ENCODE measurements at regions not wholly inside any gene's neighbourhood (a gene's known extent, or its start where the extent isn't known, plus 50 kb on each side); places are given as distances from the start of the nearest gene placed in this dataset.

- DNase-seq: no peak
Observed at GRCh38 chr12:124627956-124628355, 60.5 kb upstream of the NCOR2 start.

GRCh38 chr12:124626971-124627411 is 59.6 kb upstream of the NCOR2 start:
- DNase-seq: no peak

GRCh38 chr12:124625867-124626675 is 58.7 kb upstream of the NCOR2 start:
- no peak for DNase-seq

- DNase-seq: no peak
Observed at GRCh38 chr12:124624823-124625222, 57.4 kb upstream of the NCOR2 start.

GRCh38 chr12:124623344-124624035 is 56.1 kb upstream of the NCOR2 start:
- no peak for DNase-seq

GRCh38 chr12:124622764-124623163 is 55.4 kb upstream of the NCOR2 start:
- DNase-seq: no peak

GRCh38 chr12:124622331-124622730 is 54.9 kb upstream of the NCOR2 start:
- DNase-seq: no peak

- DNase-seq: no peak
Observed at GRCh38 chr12:124621296-124621660, 53.9 kb upstream of the NCOR2 start.

GRCh38 chr12:124620606-124621295 is 53.3 kb upstream of the NCOR2 start:
- no peak for DNase-seq

GRCh38 chr12:124618291-124618902 is 51.0 kb upstream of the NCOR2 start:
- DNase-seq: peak in 2 of 3 experiments; percentile 15 to 43

- DNase-seq: peak; percentile 26 to 94 (median 83)
Observed at GRCh38 chr12:124617615-124618014, 50.2 kb upstream of the NCOR2 start.
